ENCODE measurements at regions not wholly inside any gene's neighbourhood (a gene's known extent, or its start where the extent isn't known, plus 50 kb on each side); places are given as distances from the start of the nearest gene placed in this dataset.
"Not testable (repeated sequence)": the region's sequence is repeated elsewhere in the genome, so short reads cannot be mapped to it uniquely, and the experiment has no call there.

- DNase-seq (ENCODE audit: low spot score), result no peak
Observed at GRCh38 chr10:84854439-84854838, 526.0 kb downstream of the CCSER2 start.

DNA sequence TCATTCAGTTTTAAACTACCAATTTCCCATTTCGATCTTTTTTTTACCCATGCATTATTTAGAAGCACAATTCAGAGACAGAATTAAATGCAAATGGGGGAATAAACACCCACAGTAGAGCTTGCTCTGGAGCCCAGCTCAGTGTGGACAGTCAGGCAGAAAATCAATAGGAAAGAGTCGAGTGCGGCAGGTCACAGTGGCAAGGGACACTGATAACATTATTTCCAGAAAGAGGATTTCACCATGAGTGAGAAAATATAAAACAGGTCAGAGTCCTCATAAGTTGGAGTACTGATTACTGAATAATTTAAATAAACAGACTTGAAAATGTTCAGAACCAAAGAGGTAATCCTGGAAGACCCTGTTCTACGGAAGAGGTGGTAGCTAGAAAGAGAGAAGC is 532.5 kb downstream of the CCSER2 start:
- DNase-seq (ENCODE audit: low spot score), result no peak

GRCh38 chr10:84862551-84862950 is 534.2 kb downstream of the CCSER2 start:
- DNase-seq (ENCODE audit: low spot score), result no peak

- DNase-seq (ENCODE audit: low spot score), result no peak
Observed at GRCh38 chr10:84863675-84864074, 535.3 kb downstream of the CCSER2 start.

DNA sequence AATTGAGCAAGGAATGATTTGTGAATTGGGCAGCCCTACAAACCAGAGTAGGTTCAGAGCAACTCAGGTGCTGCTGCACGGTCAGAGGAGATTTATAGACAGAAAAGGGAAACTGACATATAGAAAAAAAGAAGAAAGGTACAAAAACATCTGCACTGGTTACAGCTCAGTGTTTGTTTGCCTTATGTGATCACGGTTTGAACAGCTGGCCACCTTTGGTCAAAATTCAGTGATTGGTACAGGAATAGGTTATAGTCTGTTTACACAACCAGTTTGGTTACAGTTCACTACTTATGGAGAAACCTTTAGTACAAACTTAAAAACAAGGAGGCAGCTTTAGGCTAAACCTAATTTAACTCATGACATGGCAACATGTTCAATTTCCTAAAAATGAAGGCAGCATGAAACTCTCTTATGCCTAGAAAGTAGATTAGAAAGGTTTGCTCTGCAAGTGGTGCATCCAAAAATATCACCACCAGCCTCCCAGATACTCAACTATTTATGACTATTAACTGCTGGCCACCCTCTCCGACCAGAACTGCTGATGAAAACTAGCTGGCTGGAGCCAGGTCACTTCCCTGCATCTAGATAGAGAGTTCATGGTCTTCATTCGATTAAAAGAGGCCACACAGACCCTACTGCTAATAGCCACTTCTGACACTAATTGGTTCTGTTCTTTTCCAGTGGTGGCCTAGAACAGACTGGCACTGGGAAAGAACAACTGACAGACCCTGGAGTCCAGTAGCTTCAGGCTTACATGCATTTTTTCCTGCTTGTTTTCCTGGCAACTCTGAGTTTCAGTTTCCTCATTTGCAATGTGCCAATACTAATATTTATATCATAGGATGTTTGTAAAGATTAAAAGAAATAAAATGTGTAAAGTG is 548.0 kb downstream of the CCSER2 start:
- DNase-seq (ENCODE audit: low spot score), result no peak

DNA sequence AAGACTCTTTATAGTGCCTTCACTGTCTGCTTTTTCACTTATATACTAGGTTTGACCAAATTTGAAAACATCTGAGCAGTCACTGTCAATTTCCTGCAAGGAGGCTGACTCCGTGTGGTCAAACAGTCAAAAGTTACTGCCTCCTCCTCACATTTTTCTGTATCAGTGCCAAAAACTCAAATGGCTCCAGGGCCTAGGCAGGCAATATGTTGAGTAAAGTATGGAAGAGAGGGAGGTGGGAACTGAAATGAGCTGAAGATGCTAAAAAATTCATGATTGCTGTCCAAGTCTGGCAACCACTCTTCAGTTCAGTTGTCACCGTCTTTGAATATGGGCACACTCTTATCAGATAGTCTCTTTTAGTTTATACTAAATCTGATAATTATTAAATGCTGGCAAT is 551.6 kb downstream of the CCSER2 start:
- no peak for DNase-seq (ENCODE audit: low spot score)

GRCh38 chr10:84881696-84882095 is 553.3 kb downstream of the CCSER2 start:
- DNase-seq (ENCODE audit: low spot score), result not testable (repeated sequence)

DNA sequence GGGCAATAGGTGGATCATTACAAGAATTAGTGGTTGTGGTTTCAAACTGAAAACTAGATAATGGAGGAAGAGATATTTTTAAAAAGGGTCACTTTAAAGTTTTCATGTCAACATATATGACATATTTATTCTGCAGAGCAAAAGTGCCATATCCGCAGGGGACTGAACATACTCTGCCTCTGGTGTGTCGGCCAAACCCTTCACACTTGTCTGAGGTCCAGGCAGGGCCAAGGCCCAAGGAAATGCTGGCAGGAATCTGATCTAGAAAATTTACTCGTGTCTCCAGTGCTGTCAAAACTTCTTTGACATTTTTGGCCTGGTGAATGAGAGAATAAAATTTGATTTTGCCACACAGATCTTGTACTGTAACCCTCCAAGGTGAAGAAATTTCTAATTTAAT is 562.3 kb downstream of the CCSER2 start:
- DNase-seq (ENCODE audit: low spot score), result no peak

- no peak for DNase-seq (ENCODE audit: low spot score)
Observed at GRCh38 chr10:84891631-84892030, 563.2 kb downstream of the CCSER2 start.

GRCh38 chr10:84895541-84895940 is 567.2 kb downstream of the CCSER2 start:
- no peak for DNase-seq (ENCODE audit: low spot score)

- no peak for DNase-seq (ENCODE audit: low spot score)
Observed at GRCh38 chr10:84896909-84897308, 568.5 kb downstream of the CCSER2 start.

DNA sequence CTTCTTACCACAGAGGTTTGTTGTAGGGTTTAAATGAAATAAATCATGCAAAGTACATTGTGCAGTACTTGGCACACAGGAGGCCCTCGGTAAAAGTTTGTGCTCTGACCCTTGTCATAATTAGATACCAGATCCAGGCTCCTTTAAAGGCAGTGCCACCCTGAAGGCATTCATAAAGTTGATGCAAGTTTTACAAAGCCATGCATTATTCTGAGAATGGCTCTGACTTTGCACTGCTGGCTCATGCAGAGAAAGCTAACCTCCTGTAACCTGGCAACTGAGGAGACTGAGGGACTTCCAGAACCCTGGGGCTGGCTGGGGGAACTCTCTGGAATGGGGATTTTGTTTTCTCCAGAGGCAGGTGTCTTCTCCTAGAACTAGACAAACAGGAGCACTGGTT is 570.9 kb downstream of the CCSER2 start:
- DNase-seq (ENCODE audit: low spot score), result no peak

GRCh38 chr10:84900141-84900540 is 571.8 kb downstream of the CCSER2 start:
- DNase-seq (ENCODE audit: low spot score), result no peak

DNA sequence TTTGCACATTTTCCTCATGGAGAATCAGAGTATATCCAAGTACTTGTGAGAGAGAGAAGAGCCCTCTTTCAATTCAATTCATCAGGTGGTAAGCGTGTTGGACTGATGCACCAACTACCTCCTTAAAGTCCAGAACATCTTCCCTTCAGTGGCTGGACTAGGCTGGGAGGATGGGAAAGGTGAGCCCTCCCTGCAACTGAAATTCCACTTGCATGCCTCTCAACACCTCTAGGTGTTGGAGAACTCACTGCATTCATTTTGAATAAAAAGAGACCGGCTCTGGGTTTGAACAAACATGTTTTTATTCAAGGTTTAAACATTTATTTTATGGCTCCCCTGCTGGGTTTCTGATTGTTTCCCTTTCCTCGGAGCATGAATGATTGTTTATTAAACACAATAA is 573.5 kb downstream of the CCSER2 start:
- no peak for DNase-seq (ENCODE audit: low spot score)

GRCh38 chr10:84902553-84902952 is 574.2 kb downstream of the CCSER2 start:
- no peak for DNase-seq (ENCODE audit: low spot score)

DNA sequence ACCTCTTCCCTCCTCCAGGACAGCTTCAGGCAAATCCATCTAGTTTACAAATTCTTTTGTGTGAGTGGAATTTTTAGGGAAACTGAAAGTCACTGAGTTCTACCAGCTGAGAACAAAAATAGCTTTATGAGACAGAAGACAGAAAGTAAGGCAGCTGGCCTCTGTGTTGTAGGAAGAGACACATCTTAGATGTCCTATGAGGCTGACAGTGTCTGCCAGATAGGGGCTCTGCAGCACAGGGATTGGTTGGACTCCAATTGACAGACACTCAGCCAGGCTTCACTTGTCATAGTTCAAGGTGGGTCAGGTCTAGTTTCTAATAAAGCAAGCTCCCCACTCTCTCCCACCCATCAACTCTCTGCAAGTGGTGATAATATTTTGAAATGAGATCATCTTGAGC is 574.9 kb downstream of the CCSER2 start:
- no peak for DNase-seq (ENCODE audit: low spot score)

GRCh38 chr10:84907461-84908009 is 579.1 kb downstream of the CCSER2 start:
- no peak for DNase-seq (ENCODE audit: low spot score)

DNA sequence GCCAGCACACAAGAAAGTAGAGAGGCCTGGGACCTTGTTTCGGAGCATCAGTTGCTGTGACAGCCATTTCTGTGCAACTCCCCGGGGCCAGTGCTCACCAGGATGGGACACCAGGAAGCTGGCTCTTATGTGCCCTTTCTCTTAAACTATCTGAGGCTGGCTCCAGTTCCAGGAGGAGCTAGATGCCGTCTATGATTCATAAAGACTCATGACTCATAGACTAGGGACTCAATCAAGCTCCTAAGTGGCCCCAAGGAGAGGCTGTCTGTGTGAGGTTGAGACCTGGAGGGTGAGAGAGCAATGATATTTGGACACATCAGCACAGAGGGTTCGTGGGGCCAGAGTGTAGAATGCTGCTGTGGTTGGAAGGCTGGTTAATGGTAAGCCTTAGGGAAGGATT is 580.1 kb downstream of the CCSER2 start:
- DNase-seq (ENCODE audit: low spot score), result no peak

DNA sequence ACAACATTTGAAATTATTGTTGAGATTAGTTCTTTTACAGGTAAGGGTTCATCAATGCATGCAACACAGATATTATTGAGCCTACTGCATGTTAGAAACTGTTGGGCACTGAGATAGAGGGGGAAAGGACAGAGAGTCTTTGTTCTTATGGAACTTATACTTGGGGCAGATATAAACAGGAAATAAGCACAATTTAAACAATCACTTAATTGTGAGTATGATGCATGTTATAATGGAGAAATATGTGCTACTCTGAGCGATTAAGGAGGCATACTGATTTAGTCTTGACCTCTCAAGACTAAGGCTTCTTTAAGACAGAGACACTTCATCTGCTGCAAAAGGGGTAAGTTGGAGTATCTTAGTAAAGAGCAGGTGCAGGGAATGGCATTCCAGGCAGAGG is 593.3 kb downstream of the CCSER2 start:
- no peak for DNase-seq (ENCODE audit: low spot score)

GRCh38 chr10:84924131-84924530 is 595.7 kb downstream of the CCSER2 start:
- DNase-seq (ENCODE audit: low spot score), result no peak

DNA sequence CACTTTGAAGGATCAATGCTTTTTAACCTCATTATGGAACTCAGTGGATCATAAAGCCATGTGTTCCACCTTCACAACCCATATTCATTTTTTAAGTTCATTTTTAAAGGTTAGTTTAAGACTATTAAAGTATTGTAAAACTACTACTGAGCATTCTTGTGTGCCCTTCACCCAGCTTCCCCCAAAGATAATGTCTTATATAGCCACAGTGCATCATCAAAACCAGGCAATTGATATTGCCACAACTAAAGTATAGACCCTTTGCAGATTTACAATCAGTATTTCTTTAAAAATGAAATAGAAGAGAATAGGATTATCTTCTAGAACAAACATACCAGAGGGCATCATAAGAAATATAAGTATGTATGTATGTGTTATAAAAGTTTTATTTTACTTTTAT is 597.1 kb downstream of the CCSER2 start:
- DNase-seq (ENCODE audit: low spot score), result no peak

DNA sequence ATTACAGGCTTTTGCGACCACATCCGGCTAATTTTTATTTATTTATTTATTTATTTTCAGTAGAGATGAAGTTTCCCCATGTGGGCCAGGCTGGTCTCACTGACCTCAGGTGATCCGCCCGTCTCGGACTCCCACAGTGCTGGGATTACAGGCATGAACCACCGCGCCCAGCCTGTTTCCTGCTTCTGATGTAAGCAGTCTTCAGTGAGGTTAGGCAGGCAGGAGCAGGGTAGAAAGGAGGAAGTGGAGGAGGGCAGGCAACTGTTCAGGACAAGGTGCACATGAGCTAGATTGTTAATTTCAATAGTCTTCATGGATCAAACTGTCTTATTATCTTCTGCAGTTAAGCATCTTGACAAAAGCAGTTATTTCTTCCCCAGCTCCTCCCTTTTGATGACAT is 605.0 kb downstream of the CCSER2 start:
- DNase-seq (ENCODE audit: low spot score), result no peak

DNA sequence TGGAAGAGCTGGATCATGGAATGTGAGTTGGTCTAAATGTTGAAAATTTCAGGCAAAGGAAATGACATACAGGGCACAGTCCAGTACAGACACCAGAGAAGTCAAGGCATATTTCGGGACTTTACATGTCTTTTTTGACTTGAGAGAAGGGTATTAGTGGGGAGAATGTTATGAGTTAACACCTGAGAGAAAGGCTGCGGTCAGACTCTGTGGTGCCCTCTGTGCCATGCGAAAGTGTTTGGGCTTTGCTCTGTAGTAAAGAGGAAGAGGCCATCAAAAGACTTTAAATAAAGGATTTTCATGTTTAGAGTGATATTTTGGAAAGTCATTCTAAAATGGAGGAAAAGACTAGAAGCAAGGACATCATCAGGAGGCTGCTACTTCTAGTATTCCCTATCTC is 607.4 kb downstream of the CCSER2 start:
- no peak for DNase-seq (ENCODE audit: low spot score)
